ENCODE measurements at regions not wholly inside any gene's neighbourhood (a gene's known extent, or its start where the extent isn't known, plus 50 kb on each side); places are given as distances from the start of the nearest gene placed in this dataset.
"Not testable (repeated sequence)": the region's sequence is repeated elsewhere in the genome, so short reads cannot be mapped to it uniquely, and the experiment has no call there.

GRCh38 chr5:106476630-106477029 lies 1194.1 kb downstream of the EFNA5 start:
- in situ Hi-C loops (cut with HindIII; ENCODE audit: low sequenced_read_pairs) = no loop called here
- no peak for DNase-seq (ENCODE audit: low spot score)

GRCh38 chr5:106474066-106474465 lies 1196.7 kb downstream of the EFNA5 start:
- in situ Hi-C loops (cut with HindIII; ENCODE audit: low sequenced_read_pairs) = no loop called here
- DNase-seq (ENCODE audit: low spot score) = no peak

- in situ Hi-C loops (cut with HindIII; ENCODE audit: low sequenced_read_pairs) = no loop called here
- no peak for DNase-seq (ENCODE audit: low spot score)
Observed at GRCh38 chr5:106459541-106459940, 1211.2 kb downstream of the EFNA5 start.

- in situ Hi-C loops (cut with HindIII; ENCODE audit: low sequenced_read_pairs) = no loop called here
- peak; percentile 13 for DNase-seq (ENCODE audit: low spot score)
Observed at GRCh38 chr5:106454651-106455415, 1215.9 kb downstream of the EFNA5 start.

GRCh38 chr5:106454050-106454449 lies 1216.7 kb downstream of the EFNA5 start:
- in situ Hi-C loops (cut with HindIII; ENCODE audit: low sequenced_read_pairs) = no loop called here
- DNase-seq (ENCODE audit: low spot score) = no peak

- no peak for DNase-seq (ENCODE audit: low spot score)
- in situ Hi-C loops (cut with HindIII; ENCODE audit: low sequenced_read_pairs) = no loop called here
Observed at GRCh38 chr5:106451998-106452397, 1218.7 kb downstream of the EFNA5 start.

GRCh38 chr5:106443746-106444145 lies 1227.0 kb downstream of the EFNA5 start:
- in situ Hi-C loops (cut with HindIII; ENCODE audit: low sequenced_read_pairs) = no loop called here
- DNase-seq (ENCODE audit: low spot score) = no peak

- DNase-seq (ENCODE audit: low spot score) = no peak
- in situ Hi-C loops (cut with HindIII; ENCODE audit: low sequenced_read_pairs) = no loop called here
Observed at GRCh38 chr5:106435185-106435584, 1235.6 kb downstream of the EFNA5 start.

- in situ Hi-C loops (cut with HindIII; ENCODE audit: low sequenced_read_pairs); DNase-seq (ENCODE audit: low spot score): not testable (repeated sequence)
Observed at GRCh38 chr5:106430733-106431132, 1240.0 kb downstream of the EFNA5 start.

- no peak for DNase-seq (ENCODE audit: low spot score)
- in situ Hi-C loops (cut with HindIII; ENCODE audit: low sequenced_read_pairs) = no loop called here
Observed at GRCh38 chr5:106423109-106423897, 1247.4 kb downstream of the EFNA5 start.

- in situ Hi-C loops (cut with HindIII; ENCODE audit: low sequenced_read_pairs) = no loop called here
- DNase-seq (ENCODE audit: low spot score) = no peak
Observed at GRCh38 chr5:106420102-106420501, 1250.6 kb downstream of the EFNA5 start.

- no peak for DNase-seq (ENCODE audit: low spot score)
- in situ Hi-C loops (cut with HindIII; ENCODE audit: low sequenced_read_pairs) = no loop called here
Observed at GRCh38 chr5:106418196-106418595, 1252.5 kb downstream of the EFNA5 start.

GRCh38 chr5:106417566-106417965 lies 1253.2 kb downstream of the EFNA5 start:
- in situ Hi-C loops (cut with HindIII; ENCODE audit: low sequenced_read_pairs) = no loop called here
- DNase-seq (ENCODE audit: low spot score) = no peak

- no peak for DNase-seq (ENCODE audit: low spot score)
- in situ Hi-C loops (cut with HindIII; ENCODE audit: low sequenced_read_pairs) = no loop called here
Observed at GRCh38 chr5:106417163-106417562, 1253.6 kb downstream of the EFNA5 start.

GRCh38 chr5:106415541-106415940 lies 1255.2 kb downstream of the EFNA5 start:
- in situ Hi-C loops (cut with HindIII; ENCODE audit: low sequenced_read_pairs) = no loop called here
- no peak for DNase-seq (ENCODE audit: low spot score)

GRCh38 chr5:106414342-106414741 lies 1256.4 kb downstream of the EFNA5 start:
- DNase-seq (ENCODE audit: low spot score) = no peak
- in situ Hi-C loops (cut with HindIII; ENCODE audit: low sequenced_read_pairs) = no loop called here

GRCh38 chr5:106412606-106413005 lies 1258.1 kb downstream of the EFNA5 start:
- in situ Hi-C loops (cut with HindIII; ENCODE audit: low sequenced_read_pairs) = no loop called here
- DNase-seq (ENCODE audit: low spot score) = no peak

GRCh38 chr5:106408570-106408969 lies 1262.2 kb downstream of the EFNA5 start:
- in situ Hi-C loops (cut with HindIII; ENCODE audit: low sequenced_read_pairs) = no loop called here
- DNase-seq (ENCODE audit: low spot score) = no peak

- in situ Hi-C loops (cut with HindIII; ENCODE audit: low sequenced_read_pairs) = no loop called here
Observed at GRCh38 chr5:106408141-106408540, 1262.6 kb downstream of the EFNA5 start.

GRCh38 chr5:106401561-106401960 lies 1269.2 kb downstream of the EFNA5 start:
- in situ Hi-C loops (cut with HindIII; ENCODE audit: low sequenced_read_pairs) = no loop called here
- DNase-seq (ENCODE audit: low spot score) = no peak

More at GRCh38 chr5:106408141-106408540, 1262.6 kb downstream of the EFNA5 start:
- no peak for DNase-seq (ENCODE audit: low spot score)

- DNase-seq (ENCODE audit: low spot score) = no peak
- in situ Hi-C loops (cut with HindIII; ENCODE audit: low sequenced_read_pairs) = no loop called here
Observed at GRCh38 chr5:106399391-106399790, 1271.3 kb downstream of the EFNA5 start.
